Lower lobe of right lung (tissue), 2 donors: ENCODE measurements at regions not wholly inside any gene's neighbourhood (a gene's known extent, or its start where the extent isn't known, plus 50 kb on each side); places are given as distances from the start of the nearest gene placed in this dataset.

Source experiments
- ATAC-seq, 2 donors: fragments of 200-7000 bp; cut with Tn5 transposase; one replicate each; pipeline ENCODE4 v1.9.1; 2020 to 2022; ENCODE audit warnings: mild to moderate bottlenecking in 2 of 2, moderate library complexity in 2 of 2
- DNase-seq: peaks from one replicate; pipeline ENCODE4 v3.0.0-alpha.2; 2020
- H3K27ac ChIP-seq: fragments of 200-600 bp; one replicate; pipeline ENCODE4 v1.8.0; 2022
- H3K27me3 ChIP-seq: fragments of 200-600 bp; one replicate; pipeline ENCODE4 v1.8.0; 2022; ENCODE audit warnings: low read depth
- H3K36me3 ChIP-seq: fragments of 200-600 bp; one replicate; pipeline ENCODE4 v1.8.0; 2022; ENCODE audit warnings: mild to moderate bottlenecking
- H3K4me1 ChIP-seq: fragments of 200-600 bp; one replicate; pipeline ENCODE4 v1.8.0; 2022
- H3K4me3 ChIP-seq: fragments of 200-600 bp; one replicate; pipeline ENCODE4 v1.8.0; 2022; ENCODE audit warnings: mild to moderate bottlenecking
- H3K9me3 ChIP-seq: fragments of 200-600 bp; one replicate; pipeline ENCODE4 v1.8.0; 2022
- CTCF ChIP-seq: fragments of 200-600 bp; IDR thresholded peaks from one replicate; pipeline ENCODE4 v1.8.0; 2022; ENCODE audit warnings: antibody characterized with exemption, mild to moderate bottlenecking
- intact Hi-C: fragments of 100-400 bp; cut with DNase I; formaldehyde crosslinking; loops from one replicate; pipeline ENCODE4 v1.11.0; 2022
- donor health status: DM: no; HTN: yes; CAD: no; lungs with severe emphysema.

DNA sequence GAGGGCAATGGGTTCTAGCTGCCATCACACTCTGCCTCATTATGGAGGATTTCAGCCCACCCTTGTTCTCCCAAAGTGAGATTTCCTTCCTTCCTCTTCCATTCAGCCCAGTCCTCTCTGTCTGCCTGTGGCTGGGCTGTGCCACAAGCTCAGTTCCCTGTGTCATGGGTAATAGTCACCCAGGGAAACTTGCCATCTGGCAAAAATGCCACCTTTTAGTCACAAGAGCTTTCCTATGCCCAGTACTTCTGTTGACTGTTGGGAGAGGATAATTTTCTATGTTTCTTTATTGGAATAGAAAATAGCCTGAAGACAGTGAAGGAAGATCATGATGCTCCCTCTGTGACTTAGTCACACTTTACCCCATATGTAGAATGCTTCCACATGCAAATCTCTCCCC lies 71.4 kb downstream of the TLR4 start:
- DNase-seq (no peak), ATAC-seq (no peak)
- H3K36me3 ChIP-seq, result no peaks in the 10 kb centered on the region
- no peak overlapping the region for H3K27ac ChIP-seq
- H3K27me3 ChIP-seq, result no peaks in the 10 kb centered on the region
- H3K9me3 ChIP-seq, result no peaks in the 10 kb centered on the region
- intact Hi-C loops, result no loop called here
- H3K4me1 ChIP-seq, result no peaks in the 10 kb centered on the region
- no peak overlapping the region for H3K4me3 ChIP-seq
- no peak for TF ChIP-seq CTCF

DNA sequence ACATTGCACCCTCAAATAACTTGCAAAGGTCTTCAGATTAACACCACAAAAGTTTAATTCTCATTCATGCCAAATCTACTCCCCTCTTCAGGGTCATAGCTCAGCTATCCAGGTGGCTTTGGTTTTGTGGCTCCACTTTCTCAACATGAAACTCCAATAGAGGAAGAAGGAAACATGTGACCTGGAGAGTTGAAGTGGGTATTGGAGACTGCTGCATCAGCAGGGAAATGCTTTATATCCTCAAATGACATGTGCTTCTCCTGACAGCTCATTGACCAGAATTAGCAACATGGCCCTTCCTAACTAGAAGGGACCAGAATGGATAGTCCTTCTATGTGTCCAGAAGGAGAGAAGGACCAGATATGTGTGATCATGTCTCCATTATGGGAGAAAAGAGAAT lies 73.6 kb downstream of the TLR4 start:
- intact Hi-C loops, result no loop called here
- Histone ChIP-seq H3K4me3 (no peak overlapping the region), H3K36me3 (no peaks in the 10 kb centered on the region), H3K9me3 (no peaks in the 10 kb centered on the region), H3K27ac (no peak overlapping the region), H3K27me3 (no peaks in the 10 kb centered on the region), H3K4me1 (no peaks in the 10 kb centered on the region)
- DNase-seq (no peak), ATAC-seq (peak in 1 of 2 donors; percentile 41)
- no peak for TF ChIP-seq CTCF

GRCh38 chr9:117779760-117780159 lies 75.6 kb downstream of the TLR4 start:
- DNase-seq (no peak), ATAC-seq (no peak)
- H3K4me3 ChIP-seq, result no peak overlapping the region
- H3K4me1 ChIP-seq, result peaks cover 7% of the 10 kb centered on the region
- no peak overlapping the region for H3K27ac ChIP-seq
- intact Hi-C loops, result no loop called here
- H3K36me3 ChIP-seq, result no peaks in the 10 kb centered on the region
- TF ChIP-seq CTCF, result no peak
- H3K27me3 ChIP-seq, result no peaks in the 10 kb centered on the region
- H3K9me3 ChIP-seq, result no peaks in the 10 kb centered on the region

- intact Hi-C loops, result no loop called here
- peak; percentile 77 for TF ChIP-seq CTCF
- ATAC-seq (peak; percentile 88 to 91), DNase-seq (peak; percentile 63)
- Histone ChIP-seq H3K9me3 (no peaks in the 10 kb centered on the region), H3K27me3 (no peaks in the 10 kb centered on the region), H3K27ac (peak overlapping the region; percentile 44), H3K4me3 (peak overlapping the region; percentile 47), H3K4me1 (peaks cover 7% of the 10 kb centered on the region), H3K36me3 (no peaks in the 10 kb centered on the region)
Observed at GRCh38 chr9:117782931-117783788, 79.0 kb downstream of the TLR4 start.

DNA sequence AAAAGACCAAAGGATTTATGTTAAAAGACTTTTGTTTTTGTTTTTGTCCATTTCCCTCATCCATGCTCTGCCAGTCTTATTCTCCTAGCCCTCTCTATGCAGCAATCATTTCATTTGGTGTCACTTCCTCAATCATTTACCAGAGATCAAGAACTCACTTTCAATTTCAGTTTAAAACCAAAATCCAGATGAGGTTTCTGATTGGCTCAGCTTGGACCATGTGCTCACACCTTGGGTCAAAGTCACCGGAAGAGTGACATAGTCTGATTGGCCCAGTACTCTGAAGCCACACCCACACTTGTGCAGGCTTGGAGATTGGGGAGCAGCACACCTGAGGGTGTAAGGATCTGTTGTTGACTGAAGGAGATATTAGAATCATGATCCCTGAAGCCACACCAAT lies 79.6 kb downstream of the TLR4 start:
- ATAC-seq (peak; percentile 74 to 80), DNase-seq (peak; percentile 40)
- Histone ChIP-seq H3K4me1 (peaks cover 7% of the 10 kb centered on the region), H3K36me3 (no peaks in the 10 kb centered on the region), H3K27ac (peak overlapping the region; percentile 44), H3K4me3 (peak overlapping the region; percentile 47), H3K9me3 (no peaks in the 10 kb centered on the region), H3K27me3 (no peaks in the 10 kb centered on the region)
- TF ChIP-seq CTCF, result no peak
- intact Hi-C loops, result no loop called here
